SU-DHL-6 (cell line): ENCODE measurements at regions not wholly inside any gene's neighbourhood (a gene's known extent, or its start where the extent isn't known, plus 50 kb on each side); places are given as distances from the start of the nearest gene placed in this dataset.

Experiments used
- H2AFZ ChIP-seq: fragments of 200-600 bp; sonication (generic); 2 replicates; pipeline ENCODE4 v1.6.1; 2014; ENCODE audit warnings: low read depth, mild to moderate bottlenecking, moderate library complexity, mixed read lengths, antibody characterized with exemption, low read length; ENCODE audit not compliant: severe bottlenecking
- H3F3A ChIP-seq: fragments of 200-600 bp; shearing (Covaris generic); 2 replicates; pipeline ENCODE4 v1.6.0; 2016; ENCODE audit warnings: antibody characterized with exemption, mild to moderate bottlenecking; ENCODE audit not compliant: insufficient read depth
- H3K27ac ChIP-seq: fragments of 200-600 bp; sonication (generic); 2 replicates; pipeline ENCODE4 v1.5.1; 2016; ENCODE audit warnings: low read depth, mild to moderate bottlenecking, low read length, moderate library complexity, mixed read lengths
- H3K27me3 ChIP-seq: fragments of 200-600 bp; sonication (generic), shearing (Covaris generic); 2 replicates; pipeline ENCODE4 v1.6.0; 2014; ENCODE audit warnings: mild to moderate bottlenecking, low read length
- H3K36me3 ChIP-seq: fragments of 200-600 bp; sonication (generic); 2 replicates; pipeline ENCODE4 v1.6.1; 2014; ENCODE audit warnings: mild to moderate bottlenecking, low read length, mixed read lengths
- H3K4me2 ChIP-seq: fragments of 300-600, 200-600 bp; shearing (Covaris generic), sonication (generic); 2 replicates; pipeline ENCODE4 v1.6.0; 2014; ENCODE audit warnings: low read length, low read depth, mild to moderate bottlenecking; ENCODE audit not compliant: poor library complexity, severe bottlenecking
- H3K4me3 ChIP-seq: fragments of 200-600 bp; sonication (generic); 2 replicates; pipeline ENCODE4 v1.5.1; 2014; ENCODE audit warnings: antibody characterized with exemption, low read length, mild to moderate bottlenecking, mixed read lengths; ENCODE audit not compliant: insufficient read depth, poor library complexity, severe bottlenecking
- H3K79me2 ChIP-seq: fragments of 200-600 bp; sonication (generic); 2 replicates; pipeline ENCODE4 v1.6.1; 2014; ENCODE audit warnings: mild to moderate bottlenecking, low read length, moderate library complexity; ENCODE audit not compliant: insufficient read depth
- H3K9ac ChIP-seq: fragments of 200-600 bp; sonication (generic); 2 replicates; pipeline ENCODE4 v1.7.0; 2014; ENCODE audit warnings: mild to moderate bottlenecking, low read length
- H3K9me2 ChIP-seq: fragments of 200-600 bp; sonication (generic); replicated peaks from 2 replicates; pipeline ENCODE4 v1.6.1; 2014; ENCODE audit warnings: low read length; ENCODE audit not compliant: insufficient read depth
- H3K9me3 ChIP-seq: fragments of 200-600 bp; sonication (generic); 2 replicates; pipeline ENCODE4 v1.6.1; 2014; ENCODE audit warnings: low read length, mixed read lengths; ENCODE audit not compliant: insufficient read depth
- H4K20me1 ChIP-seq: fragments of 200-600 bp; sonication (generic); 2 replicates; pipeline ENCODE4 v1.6.1; 2014; ENCODE audit warnings: low read depth, mild to moderate bottlenecking, antibody characterized with exemption, low read length, moderate library complexity, mixed read lengths
- EZH2phosphoT487 ChIP-seq: fragments of 200-600 bp; sonication (generic), shearing (Covaris generic); conservative IDR thresholded peaks from 2 replicates; pipeline ENCODE4 v1.6.1; 2018; ENCODE audit warnings: mild to moderate bottlenecking, antibody characterized with exemption, low read length, moderate library complexity, mixed read lengths
- TF ChIP-seq, protein P1 (sequence below): fragments of 200-600 bp; sonication (generic); IDR thresholded peaks from one replicate; pipeline ENCODE4 v1.5.1; 2017; ENCODE audit warnings: antibody characterized with exemption, mild to moderate bottlenecking, low read length, moderate library complexity; ENCODE audit not compliant: insufficient read depth, poor library complexity, severe bottlenecking

DNA sequence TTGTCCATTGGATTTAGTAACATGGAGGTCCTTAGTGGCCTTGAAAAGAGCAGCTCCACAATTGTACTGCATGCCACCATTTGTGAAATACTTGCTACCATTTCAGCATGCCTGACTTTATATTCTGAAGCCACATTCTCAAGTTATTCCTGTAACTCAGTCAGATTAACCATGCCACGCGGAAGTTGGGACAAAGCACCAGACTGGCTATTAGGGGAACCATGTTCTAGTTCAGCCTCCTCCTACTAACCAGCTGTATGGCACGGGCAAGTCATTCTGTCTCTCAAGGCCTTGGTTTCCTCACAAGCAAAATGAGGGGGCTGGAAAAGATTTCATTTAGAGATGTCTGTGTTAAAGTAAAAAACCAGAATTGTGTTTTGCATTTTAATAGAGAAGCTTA is 418.0 kb downstream of the PLK2 start:
- Histone ChIP-seq H3K9me3 (no peaks in the 10 kb centered on the region), H3K27ac (no peak overlapping the region)
- TF ChIP-seq EZH2phosphoT487 = no peak
- TF ChIP-seq, protein P1, sequence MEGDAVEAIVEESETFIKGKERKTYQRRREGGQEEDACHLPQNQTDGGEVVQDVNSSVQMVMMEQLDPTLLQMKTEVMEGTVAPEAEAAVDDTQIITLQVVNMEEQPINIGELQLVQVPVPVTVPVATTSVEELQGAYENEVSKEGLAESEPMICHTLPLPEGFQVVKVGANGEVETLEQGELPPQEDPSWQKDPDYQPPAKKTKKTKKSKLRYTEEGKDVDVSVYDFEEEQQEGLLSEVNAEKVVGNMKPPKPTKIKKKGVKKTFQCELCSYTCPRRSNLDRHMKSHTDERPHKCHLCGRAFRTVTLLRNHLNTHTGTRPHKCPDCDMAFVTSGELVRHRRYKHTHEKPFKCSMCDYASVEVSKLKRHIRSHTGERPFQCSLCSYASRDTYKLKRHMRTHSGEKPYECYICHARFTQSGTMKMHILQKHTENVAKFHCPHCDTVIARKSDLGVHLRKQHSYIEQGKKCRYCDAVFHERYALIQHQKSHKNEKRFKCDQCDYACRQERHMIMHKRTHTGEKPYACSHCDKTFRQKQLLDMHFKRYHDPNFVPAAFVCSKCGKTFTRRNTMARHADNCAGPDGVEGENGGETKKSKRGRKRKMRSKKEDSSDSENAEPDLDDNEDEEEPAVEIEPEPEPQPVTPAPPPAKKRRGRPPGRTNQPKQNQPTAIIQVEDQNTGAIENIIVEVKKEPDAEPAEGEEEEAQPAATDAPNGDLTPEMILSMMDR = no peak

DNA sequence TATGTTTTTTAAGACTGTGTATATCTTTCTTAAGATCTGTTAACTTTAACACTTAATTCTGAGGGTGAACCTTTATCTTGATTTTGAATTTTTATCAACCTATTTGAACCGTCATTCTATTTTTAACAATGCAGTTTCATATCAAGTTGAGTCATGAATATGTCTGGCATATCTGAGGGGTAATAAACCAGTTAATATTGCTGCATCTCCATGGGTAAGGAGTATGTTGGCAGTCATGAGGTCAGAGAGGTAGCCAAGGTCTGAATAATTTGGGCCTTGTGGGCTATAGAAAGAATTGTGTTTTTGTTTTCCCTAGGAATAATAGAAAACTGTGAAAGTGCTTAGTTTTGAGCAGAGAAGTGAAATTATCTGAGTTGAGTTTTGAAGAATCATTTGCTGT is 419.0 kb downstream of the PLK2 start:
- Histone ChIP-seq H3K9me3 (no peaks in the 10 kb centered on the region), H2AFZ (no peak overlapping the region), H3K79me2 (no peaks in the 10 kb centered on the region), H3K9me2 (no peaks in the 10 kb centered on the region), H3F3A (no peaks in the 10 kb centered on the region), H3K36me3 (no peaks in the 10 kb centered on the region), H3K4me3 (no peak overlapping the region), H4K20me1 (no peaks in the 10 kb centered on the region), H3K27ac (no peak overlapping the region), H3K27me3 (no peaks in the 10 kb centered on the region), H3K9ac (no peak overlapping the region), H3K4me2 (no peak overlapping the region)
- no peak for TF ChIP-seq EZH2phosphoT487
- TF ChIP-seq, protein P1 = no peak

More for the DNA sequence above, 418.0 kb downstream of the PLK2 start:
- no peaks in the 10 kb centered on the region for H4K20me1 ChIP-seq
- H3K4me2 ChIP-seq = no peak overlapping the region
- no peaks in the 10 kb centered on the region for H3K36me3 ChIP-seq
- no peaks in the 10 kb centered on the region for H3K27me3 ChIP-seq
- no peaks in the 10 kb centered on the region for H3F3A ChIP-seq
- no peak overlapping the region for H2AFZ ChIP-seq
- H3K4me3 ChIP-seq = no peak overlapping the region
- no peaks in the 10 kb centered on the region for H3K9me2 ChIP-seq
- no peak overlapping the region for H3K9ac ChIP-seq
- H3K79me2 ChIP-seq = no peaks in the 10 kb centered on the region

DNA sequence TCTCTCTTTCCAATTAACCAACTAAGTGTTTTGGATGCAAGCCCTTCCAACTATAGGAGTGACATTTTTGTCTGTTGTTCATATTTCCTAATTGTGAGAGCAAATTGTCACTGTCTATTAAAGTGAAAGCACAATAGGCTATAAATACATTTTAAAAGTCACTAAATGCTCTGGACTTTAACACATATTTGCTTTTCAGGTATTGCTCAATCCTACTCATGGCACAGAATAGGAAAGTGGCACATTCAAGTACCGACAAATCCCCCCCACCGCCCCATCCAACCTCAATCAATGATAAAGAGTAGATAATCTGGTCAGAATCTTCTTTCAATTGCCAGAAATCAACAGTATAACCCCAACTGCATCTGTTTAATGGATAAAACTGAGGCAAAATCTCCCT is 419.8 kb downstream of the PLK2 start:
- TF ChIP-seq EZH2phosphoT487 = no peak
- TF ChIP-seq, protein P1 = no peak
- no peak overlapping the region for H3K9ac ChIP-seq
- no peak overlapping the region for H3K4me3 ChIP-seq
- H3K9me3 ChIP-seq = no peaks in the 10 kb centered on the region
- no peaks in the 10 kb centered on the region for H3F3A ChIP-seq
- no peak overlapping the region for H3K27ac ChIP-seq
- no peaks in the 10 kb centered on the region for H4K20me1 ChIP-seq
- no peaks in the 10 kb centered on the region for H3K9me2 ChIP-seq
- H3K27me3 ChIP-seq = no peaks in the 10 kb centered on the region
- H3K36me3 ChIP-seq = no peaks in the 10 kb centered on the region
- H3K4me2 ChIP-seq = no peak overlapping the region
- no peaks in the 10 kb centered on the region for H3K79me2 ChIP-seq
- H2AFZ ChIP-seq = no peak overlapping the region
